ENCODE measurements at regions not wholly inside any gene's neighbourhood (a gene's known extent, or its start where the extent isn't known, plus 50 kb on each side); places are given as distances from the start of the nearest gene placed in this dataset.

DNA sequence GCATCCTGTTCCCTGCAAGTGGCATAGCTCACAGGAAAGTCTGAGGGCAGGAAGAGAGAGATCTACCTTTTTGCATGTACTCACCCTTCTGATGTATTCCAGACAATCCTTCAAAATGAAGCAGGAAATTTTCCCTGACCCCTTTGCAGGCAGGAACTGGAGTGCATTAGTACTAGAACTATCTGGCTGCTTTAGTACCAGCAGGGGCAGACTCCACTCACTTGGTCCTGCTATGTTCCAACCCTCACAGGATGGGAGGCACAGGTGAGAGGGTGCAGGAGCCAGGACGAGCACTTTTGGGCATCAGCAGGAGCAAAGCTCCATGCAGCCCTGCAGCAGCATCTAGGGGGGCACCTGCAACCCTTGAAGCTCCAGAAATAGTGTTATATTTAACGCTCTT, 116.3 kb upstream of the IGF1 start:
- no peak for TF ChIP-seq ZFX (IDR thresholded peaks at IDR 0.05; ENCODE audit: borderline replicate concordance)
- TF ChIP-seq, protein P1, sequence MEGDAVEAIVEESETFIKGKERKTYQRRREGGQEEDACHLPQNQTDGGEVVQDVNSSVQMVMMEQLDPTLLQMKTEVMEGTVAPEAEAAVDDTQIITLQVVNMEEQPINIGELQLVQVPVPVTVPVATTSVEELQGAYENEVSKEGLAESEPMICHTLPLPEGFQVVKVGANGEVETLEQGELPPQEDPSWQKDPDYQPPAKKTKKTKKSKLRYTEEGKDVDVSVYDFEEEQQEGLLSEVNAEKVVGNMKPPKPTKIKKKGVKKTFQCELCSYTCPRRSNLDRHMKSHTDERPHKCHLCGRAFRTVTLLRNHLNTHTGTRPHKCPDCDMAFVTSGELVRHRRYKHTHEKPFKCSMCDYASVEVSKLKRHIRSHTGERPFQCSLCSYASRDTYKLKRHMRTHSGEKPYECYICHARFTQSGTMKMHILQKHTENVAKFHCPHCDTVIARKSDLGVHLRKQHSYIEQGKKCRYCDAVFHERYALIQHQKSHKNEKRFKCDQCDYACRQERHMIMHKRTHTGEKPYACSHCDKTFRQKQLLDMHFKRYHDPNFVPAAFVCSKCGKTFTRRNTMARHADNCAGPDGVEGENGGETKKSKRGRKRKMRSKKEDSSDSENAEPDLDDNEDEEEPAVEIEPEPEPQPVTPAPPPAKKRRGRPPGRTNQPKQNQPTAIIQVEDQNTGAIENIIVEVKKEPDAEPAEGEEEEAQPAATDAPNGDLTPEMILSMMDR (IDR thresholded peaks at IDR 0.05), result no peak
- no peak overlapping the region for H3K27ac ChIP-seq

DNA sequence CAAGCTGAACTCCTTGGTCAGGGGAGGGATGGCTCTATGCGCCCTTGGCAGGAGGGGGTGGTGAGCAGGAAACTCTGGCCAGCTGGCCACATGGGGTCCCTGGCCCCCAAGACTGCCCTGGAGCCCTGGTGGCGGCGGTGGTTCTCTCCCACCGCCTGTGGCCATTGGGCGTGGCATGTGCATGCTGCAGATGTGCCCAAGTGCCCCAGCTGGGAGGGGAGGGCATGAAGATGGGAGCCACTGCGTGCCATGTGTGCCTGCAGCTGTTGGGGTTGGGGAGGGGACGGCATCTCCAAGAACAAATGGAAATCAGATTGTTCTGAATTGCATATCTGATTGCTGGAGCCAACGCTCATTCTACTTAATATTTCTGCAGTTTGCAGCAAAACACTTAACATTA, 115.7 kb upstream of the IGF1 start:
- TF ChIP-seq ZFX (IDR thresholded peaks at IDR 0.05; ENCODE audit: borderline replicate concordance), result no peak
- TF ChIP-seq, protein P1 (IDR thresholded peaks at IDR 0.05), result no peak
- H3K27ac ChIP-seq, result no peak overlapping the region

DNA sequence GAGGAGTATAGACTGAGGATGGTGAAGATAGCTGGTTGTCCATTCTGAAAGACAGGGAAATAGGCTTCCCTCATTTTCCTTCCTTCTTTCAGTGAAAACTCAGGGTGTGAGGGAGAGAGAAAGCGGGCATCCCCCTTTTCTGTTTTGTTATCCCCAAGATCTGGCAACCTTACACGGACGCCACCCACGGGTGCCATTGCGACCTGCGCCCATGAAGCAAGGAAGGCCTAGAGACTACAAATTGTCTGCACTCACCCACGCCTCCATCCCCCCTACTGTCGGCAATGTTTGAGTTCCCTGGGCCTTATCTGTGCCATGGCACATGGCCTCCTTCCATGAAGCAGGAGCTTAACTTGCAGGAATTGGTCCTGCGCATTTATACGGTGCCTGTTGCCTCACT, 115.0 kb upstream of the IGF1 start:
- no peak overlapping the region for H3K27ac ChIP-seq
- TF ChIP-seq, protein P1 (IDR thresholded peaks at IDR 0.05), result no peak
- no peak for TF ChIP-seq ZFX (IDR thresholded peaks at IDR 0.05; ENCODE audit: borderline replicate concordance)

DNA sequence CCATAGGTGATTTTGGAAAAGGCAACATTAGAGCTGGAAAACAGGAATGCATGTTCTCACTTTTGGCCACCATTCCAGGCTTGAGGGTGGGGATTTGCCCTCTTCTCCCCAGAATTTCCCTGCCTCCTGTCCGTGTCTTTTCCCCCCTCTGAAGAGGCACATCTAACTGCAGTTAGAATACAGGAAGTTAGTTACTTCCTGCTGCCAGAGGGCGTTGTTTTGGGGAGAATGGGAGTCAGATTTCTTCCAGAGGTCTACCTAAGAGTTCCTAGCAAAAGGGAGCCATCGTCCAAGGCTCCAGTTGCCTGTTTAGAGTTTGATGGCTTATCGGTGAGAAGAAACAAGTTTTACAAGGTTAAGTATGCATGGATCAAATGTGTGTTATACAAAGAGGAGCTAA, 112.8 kb upstream of the IGF1 start:
- TF ChIP-seq, protein P1 (IDR thresholded peaks at IDR 0.05), result no peak
- TF ChIP-seq ZFX (IDR thresholded peaks at IDR 0.05; ENCODE audit: borderline replicate concordance), result no peak
- no peak overlapping the region for H3K27ac ChIP-seq

DNA sequence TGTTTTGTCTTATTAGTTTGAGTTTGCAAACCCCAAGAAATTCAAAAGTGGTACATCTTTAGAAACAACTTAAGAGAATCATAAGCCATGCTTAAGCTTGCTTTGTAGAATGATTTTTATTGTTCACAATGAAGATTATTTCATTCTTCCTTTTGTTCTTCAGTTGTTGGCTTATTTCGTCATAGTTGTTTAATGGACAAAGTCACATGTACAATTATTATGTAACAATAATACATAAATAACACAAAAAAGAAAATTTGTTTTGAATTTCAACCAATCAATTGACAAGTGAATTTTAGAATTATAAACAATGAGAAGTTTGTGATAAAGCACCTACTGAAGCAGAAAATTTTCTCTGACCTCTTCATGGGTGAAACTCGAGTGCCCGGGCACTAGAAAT, 111.8 kb upstream of the IGF1 start:
- no peak overlapping the region for H3K27ac ChIP-seq
- no peak for TF ChIP-seq ZFX (IDR thresholded peaks at IDR 0.05; ENCODE audit: borderline replicate concordance)
- TF ChIP-seq, protein P1 (IDR thresholded peaks at IDR 0.05), result no peak

DNA sequence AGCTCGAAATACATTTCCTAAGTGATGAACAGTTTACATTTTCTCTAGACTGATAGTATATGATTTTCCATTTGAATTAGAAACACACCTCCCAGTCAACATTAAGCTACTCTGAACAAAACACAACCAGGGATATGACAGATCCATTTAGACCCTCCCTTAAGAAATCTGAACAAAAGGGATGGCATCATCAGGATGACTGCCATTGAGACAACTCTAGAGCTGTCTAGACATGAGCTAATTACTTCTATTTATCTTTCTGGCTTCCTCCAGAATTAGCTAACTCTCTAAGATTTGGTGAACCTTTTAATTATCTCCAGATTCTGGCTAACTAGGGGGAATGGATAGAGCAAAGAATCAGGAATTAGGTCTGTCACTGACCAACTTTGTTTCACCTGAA, 92.9 kb upstream of the IGF1 start:
- TF ChIP-seq, protein P1 (IDR thresholded peaks at IDR 0.05), result no peak
- TF ChIP-seq ZFX (IDR thresholded peaks at IDR 0.05; ENCODE audit: borderline replicate concordance), result no peak

DNA sequence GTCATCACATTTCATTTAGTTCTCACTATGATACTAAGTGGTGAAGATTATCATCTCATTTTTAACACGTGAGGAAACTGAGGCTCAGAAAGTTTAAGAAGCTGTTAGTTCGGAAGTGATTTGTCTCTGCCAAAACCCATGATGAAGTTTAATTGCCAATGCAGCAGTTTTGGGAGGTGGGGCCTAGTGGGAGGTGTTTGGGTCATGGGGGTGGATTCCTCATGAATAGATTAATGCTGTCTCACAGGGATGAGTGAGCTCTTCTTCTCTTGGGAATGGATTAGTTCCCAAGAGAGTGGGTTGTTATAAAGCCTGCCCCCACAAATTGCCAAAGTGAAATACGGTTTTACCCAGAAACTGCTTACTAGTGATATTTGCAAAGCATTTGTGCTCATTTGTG, 91.5 kb upstream of the IGF1 start:
- TF ChIP-seq, protein P1 (IDR thresholded peaks at IDR 0.05), result no peak
- no peak for TF ChIP-seq ZFX (IDR thresholded peaks at IDR 0.05; ENCODE audit: borderline replicate concordance)
- H3K27ac ChIP-seq, result no peak overlapping the region

More for the DNA sequence above, 92.9 kb upstream of the IGF1 start:
- no peak overlapping the region for H3K27ac ChIP-seq
